Calu3 (cell line): ENCODE measurements at regions not wholly inside any gene's neighbourhood (a gene's known extent, or its start where the extent isn't known, plus 50 kb on each side); places are given as distances from the start of the nearest gene placed in this dataset.

Experiments
- BruUV-seq: library from RNA; stranded (reverse); fragments of 400-500 nt; replicated peaks from 2 replicates; lab custom pipeline; 2021; lab: Mats Ljungman, UMichigan
- CTCF ChIA-PET: fragments of 300-600 bp; sonication (Branson Sonifier 250); formaldehyde crosslinking; loops from one replicate; lab custom pipeline; 2022; ENCODE audit warnings: antibody characterized with exemption; lab: Charles Lee
- DNase-seq: peaks from one replicate; pipeline ENCODE4 v3.0.0; 2022
- H3K27ac Mint-ChIP-seq: one replicate; pipeline ENCODE4 v1.8.0; 2022; ENCODE audit warnings: mixed read lengths; ENCODE audit not compliant: unreplicated experiment
- H3K27me3 Mint-ChIP-seq: one replicate; pipeline ENCODE4 v1.8.0; 2022; ENCODE audit warnings: mixed read lengths; ENCODE audit not compliant: unreplicated experiment
- H3K36me3 Mint-ChIP-seq: one replicate; pipeline ENCODE4 v1.8.0; 2022; ENCODE audit warnings: mild to moderate bottlenecking, moderate library complexity, mixed read lengths; ENCODE audit not compliant: insufficient read depth, unreplicated experiment
- H3K4me1 Mint-ChIP-seq: one replicate; pipeline ENCODE4 v1.8.0; 2022; ENCODE audit warnings: mild to moderate bottlenecking, low read depth, mixed read lengths; ENCODE audit not compliant: unreplicated experiment
- H3K4me3 Mint-ChIP-seq: one replicate; pipeline ENCODE4 v1.8.0; 2022; ENCODE audit warnings: mild to moderate bottlenecking, low read depth, moderate library complexity, mixed read lengths; ENCODE audit not compliant: unreplicated experiment
- H3K9me3 Mint-ChIP-seq: one replicate; pipeline ENCODE4 v1.8.0; 2022; ENCODE audit warnings: low read depth, mixed read lengths; ENCODE audit not compliant: unreplicated experiment
- CTCF ChIP-seq: fragments of 200-600 bp; IDR thresholded peaks from one replicate; pipeline ENCODE4 v1.8.0; 2022; ENCODE audit warnings: antibody characterized with exemption; ENCODE audit not compliant: unreplicated experiment
- intact Hi-C: fragments of 100-400 bp; cut with micrococcal nuclease; formaldehyde crosslinking; loops from one replicate; pipeline ENCODE4 v1.10.0; 2022; ENCODE audit not compliant: unreplicated experiment

DNA sequence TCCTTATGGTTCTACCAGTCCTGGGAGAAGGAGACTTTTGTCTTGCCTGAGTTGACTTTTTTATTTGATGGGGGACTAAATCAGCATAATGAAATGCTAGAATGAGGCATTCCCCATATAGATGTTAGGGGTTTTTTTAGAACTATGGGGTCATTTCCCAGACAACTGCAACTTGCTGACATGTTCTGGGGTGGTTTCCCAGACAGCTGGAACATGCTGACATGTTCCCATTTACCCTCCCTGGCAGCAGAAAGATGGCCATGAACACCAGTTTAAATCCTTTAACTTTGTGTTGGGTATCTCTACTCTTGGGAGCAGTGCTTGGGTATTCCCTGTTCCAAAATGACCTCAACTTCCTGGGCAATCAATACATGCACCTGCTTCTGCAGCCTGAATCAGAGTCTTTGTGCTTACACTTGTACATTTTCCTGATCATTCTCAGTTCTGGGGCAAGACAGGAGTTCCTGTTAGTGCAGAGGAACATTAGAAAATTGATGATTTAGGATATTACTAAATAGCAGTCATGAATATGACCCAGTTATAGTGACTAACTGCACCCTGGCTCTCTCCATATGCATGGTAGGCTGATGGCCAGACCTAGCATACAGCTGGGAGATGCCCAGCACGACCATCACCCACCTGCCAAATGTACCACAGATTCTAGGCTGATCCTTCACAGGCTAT is 75.4 kb upstream of the CD5L start:
- H3K27ac Mint-ChIP-seq = no peak overlapping the region
- no peak for TF ChIP-seq CTCF

DNA sequence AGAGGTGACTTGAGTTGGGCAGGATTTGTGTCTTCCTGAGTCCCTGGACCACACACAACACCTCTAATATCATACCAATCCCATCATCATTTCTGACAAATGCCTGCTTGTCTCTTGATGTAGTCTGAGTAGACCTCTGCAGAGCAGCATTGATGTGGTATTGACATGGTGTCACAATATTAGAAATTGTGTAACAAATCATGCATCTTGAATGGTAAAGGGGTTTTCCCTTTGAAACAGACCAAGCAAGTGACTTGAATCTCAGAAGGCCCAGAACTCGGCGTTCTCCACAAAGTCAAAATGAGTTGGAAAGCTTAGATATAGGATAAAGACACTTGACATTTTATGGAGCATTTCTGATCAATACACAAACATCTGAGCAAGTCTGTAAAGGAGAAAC is 72.7 kb upstream of the KIRREL1 start:
- Mint-ChIP-seq H3K27me3 (peaks cover 53% of the 10 kb centered on the region), H3K4me3 (no peak overlapping the region), H3K36me3 (no peaks in the 10 kb centered on the region), H3K27ac (no peak overlapping the region), H3K9me3 (no peaks in the 10 kb centered on the region), H3K4me1 (no peaks in the 10 kb centered on the region)
- TF ChIP-seq CTCF = no peak
- intact Hi-C loops = no loop called here
- BruUV-seq = no TSS peak
- no peak for DNase-seq
- CTCF ChIA-PET = no interaction called here

More for the DNA sequence above, 75.4 kb upstream of the CD5L start:
- no peaks in the 10 kb centered on the region for H3K9me3 Mint-ChIP-seq
- intact Hi-C loops = no loop called here
- no peaks in the 10 kb centered on the region for H3K36me3 Mint-ChIP-seq
- CTCF ChIA-PET = no interaction called here
- H3K4me1 Mint-ChIP-seq = no peaks in the 10 kb centered on the region
- no TSS peak for BruUV-seq
- peaks cover 77% of the 10 kb centered on the region for H3K27me3 Mint-ChIP-seq
- no peak overlapping the region for H3K4me3 Mint-ChIP-seq
- no peak for DNase-seq

DNA sequence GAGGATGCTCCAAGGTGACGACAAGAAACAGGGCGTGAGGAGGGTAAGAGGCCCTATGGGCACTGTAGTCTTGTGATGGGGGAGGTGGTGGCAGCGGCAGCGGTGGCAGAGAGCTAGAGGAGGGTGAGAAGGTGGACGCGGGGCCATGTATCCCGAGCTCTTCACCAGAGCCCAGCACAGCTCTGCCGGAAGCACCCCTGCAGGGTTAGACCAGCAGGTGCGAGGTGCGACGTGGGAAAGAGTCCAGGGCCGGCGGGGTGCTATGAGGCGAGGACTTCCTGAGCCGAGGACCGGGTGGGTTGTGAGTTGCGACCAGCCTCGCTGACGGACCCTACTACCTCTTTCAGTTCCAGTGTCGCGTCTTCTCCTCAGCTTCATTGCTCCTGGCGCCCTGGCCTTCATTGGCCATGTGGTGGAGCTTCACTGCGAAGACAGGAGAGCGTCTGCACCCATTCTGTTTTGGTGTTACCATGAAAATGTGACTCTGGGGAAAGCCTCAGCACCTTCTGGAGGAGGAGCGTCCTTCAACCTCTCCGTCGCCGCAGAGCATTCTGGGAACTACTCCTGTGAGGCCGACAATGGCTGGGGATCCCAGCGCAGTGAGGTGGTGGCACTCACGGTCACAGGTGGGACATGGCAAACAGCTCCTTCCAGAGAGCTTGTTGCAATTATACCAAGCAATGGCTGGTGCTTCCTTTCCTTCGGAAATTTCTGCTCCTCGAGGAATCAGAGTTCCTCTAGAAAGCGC is 67.9 kb upstream of the KIRREL1 start:
- DNase-seq = no peak
- Mint-ChIP-seq H3K4me1 (no peaks in the 10 kb centered on the region), H3K36me3 (no peaks in the 10 kb centered on the region), H3K4me3 (no peak overlapping the region), H3K9me3 (no peaks in the 10 kb centered on the region), H3K27me3 (peaks cover 7% of the 10 kb centered on the region), H3K27ac (no peak overlapping the region)
- CTCF ChIA-PET = no interaction called here
- no TSS peak for BruUV-seq
- no peak for TF ChIP-seq CTCF
- intact Hi-C loops = no loop called here

- Mint-ChIP-seq H3K36me3 (no peaks in the 10 kb centered on the region), H3K4me3 (no peak overlapping the region), H3K4me1 (no peaks in the 10 kb centered on the region), H3K27ac (no peak overlapping the region), H3K9me3 (no peaks in the 10 kb centered on the region), H3K27me3 (no peaks in the 10 kb centered on the region)
- DNase-seq = no peak
- BruUV-seq = no TSS peak
- no peak for TF ChIP-seq CTCF
- CTCF ChIA-PET = interaction anchor here (1.0 to 1.3 kb wide), 2 partner anchors 39 to 54 kb away, joined by 3 read pairs; no protein-coding TSS in a partner anchor
- intact Hi-C loops = no loop called here
Measured at GRCh38 chr1:157932069-157932468, 61.4 kb upstream of the KIRREL1 start.
